Loucy (cell line): ENCODE measurements at regions not wholly inside any gene's neighbourhood (a gene's known extent, or its start where the extent isn't known, plus 50 kb on each side); places are given as distances from the start of the nearest gene placed in this dataset.

Experiments
- H2AFZ ChIP-seq: fragments of 200-600 bp; sonication (generic); 2 replicates; pipeline ENCODE4 v1.6.0; 2016; ENCODE audit warnings: antibody characterized with exemption, mild to moderate bottlenecking, low read length, moderate library complexity
- H3F3A ChIP-seq: fragments of 200-600 bp; 2 replicates; pipeline ENCODE4 v1.6.0; 2016; ENCODE audit warnings: antibody characterized with exemption, low read depth, mild to moderate bottlenecking
- H3K27me3 ChIP-seq: fragments of 200-600 bp; sonication (generic); 2 replicates; pipeline ENCODE4 v1.6.1; 2014; ENCODE audit warnings: low read length, mild to moderate bottlenecking; ENCODE audit not compliant: insufficient read depth, poor library complexity, severe bottlenecking
- H3K36me3 ChIP-seq: fragments of 200-600 bp; sonication (generic); 2 replicates; pipeline ENCODE4 v1.6.1; 2016; ENCODE audit warnings: low read length; ENCODE audit not compliant: insufficient read depth
- H3K4me1 ChIP-seq: fragments of 200-600 bp; sonication (generic); 2 replicates; pipeline ENCODE4 v1.5.1; 2014; ENCODE audit warnings: low read length, mild to moderate bottlenecking; ENCODE audit not compliant: insufficient read depth, poor library complexity, severe bottlenecking
- H3K4me2 ChIP-seq: fragments of 200-600 bp; sonication (generic); 2 replicates; pipeline ENCODE4 v1.6.0; 2014; ENCODE audit warnings: antibody characterized with exemption, low read length, low read depth, mild to moderate bottlenecking; ENCODE audit not compliant: poor library complexity, severe bottlenecking
- H3K4me3 ChIP-seq: fragments of 200-600 bp; sonication (generic); 2 replicates; pipeline ENCODE4 v1.5.1; 2014; ENCODE audit warnings: low read length, mild to moderate bottlenecking, mixed read lengths; ENCODE audit not compliant: poor library complexity, severe bottlenecking
- H3K79me2 ChIP-seq: fragments of 200-600 bp; sonication (generic); 2 replicates; pipeline ENCODE4 v1.6.1; 2014; ENCODE audit warnings: low read length; ENCODE audit not compliant: insufficient read depth
- H3K9ac ChIP-seq: fragments of 200-600 bp; sonication (generic); 2 replicates; pipeline ENCODE4 v1.6.0; 2014; ENCODE audit warnings: mild to moderate bottlenecking, low read depth, low read length, moderate library complexity; ENCODE audit not compliant: poor library complexity, severe bottlenecking
- H3K9me2 ChIP-seq: fragments of 200-600 bp; sonication (generic); replicated peaks from 2 replicates; pipeline ENCODE4 v1.6.1; 2016; ENCODE audit warnings: low read depth, low read length, mixed read lengths
- H3K9me3 ChIP-seq: fragments of 200-600 bp; sonication (generic); 2 replicates; pipeline ENCODE4 v1.6.1; 2014; ENCODE audit warnings: mild to moderate bottlenecking, antibody characterized with exemption, low read length, low read depth; ENCODE audit not compliant: insufficient read depth
- H4K20me1 ChIP-seq: fragments of 200-600 bp; sonication (generic); 2 replicates; pipeline ENCODE4 v1.6.0; 2014; ENCODE audit warnings: antibody characterized with exemption, low read length, mild to moderate bottlenecking; ENCODE audit not compliant: insufficient read depth, poor library complexity, severe bottlenecking
- EZH2phosphoT487 ChIP-seq: fragments of 200-600 bp; IDR thresholded peaks from 2 replicates; pipeline ENCODE4 v1.6.1; 2018; ENCODE audit warnings: antibody characterized with exemption, mild to moderate bottlenecking, moderate library complexity, borderline replicate concordance
- TF ChIP-seq, protein P1 (sequence below): fragments of 200-600 bp; sonication (generic); conservative IDR thresholded peaks from 2 replicates; pipeline ENCODE4 v1.5.1; 2014; ENCODE audit warnings: mild to moderate bottlenecking, antibody characterized with exemption, low read length

DNA sequence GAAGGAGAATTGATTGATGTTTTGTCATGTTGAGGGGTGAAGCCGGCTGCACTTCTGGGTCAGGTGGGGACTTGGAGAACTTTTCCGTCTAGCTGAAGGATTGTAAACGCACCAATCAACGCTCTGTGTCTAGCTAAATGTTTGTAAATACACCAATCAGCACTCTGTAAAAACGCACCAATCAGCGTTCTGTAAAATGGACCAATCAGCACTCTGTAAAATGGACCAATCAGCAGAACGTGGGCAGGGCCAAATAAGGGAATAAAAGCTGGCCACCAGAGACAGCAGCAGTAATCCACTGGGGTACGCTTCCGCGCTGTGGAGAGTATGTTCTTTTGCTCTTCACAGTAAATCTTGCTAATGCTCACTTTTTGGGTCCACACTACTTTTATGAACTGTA lies 384.1 kb downstream of the FOXG1 start:
- Histone ChIP-seq H3K4me2 (no peak overlapping the region), H3K9ac (no peak overlapping the region), H4K20me1 (no peaks in the 10 kb centered on the region), H2AFZ (no peak overlapping the region), H3K9me2 (no peaks in the 10 kb centered on the region), H3K4me3 (no peak overlapping the region), H3K27me3 (no peaks in the 10 kb centered on the region), H3K36me3 (no peaks in the 10 kb centered on the region), H3K4me1 (no peaks in the 10 kb centered on the region), H3K9me3 (no peaks in the 10 kb centered on the region), H3F3A (no peaks in the 10 kb centered on the region), H3K79me2 (no peaks in the 10 kb centered on the region)
- TF ChIP-seq, protein P1, sequence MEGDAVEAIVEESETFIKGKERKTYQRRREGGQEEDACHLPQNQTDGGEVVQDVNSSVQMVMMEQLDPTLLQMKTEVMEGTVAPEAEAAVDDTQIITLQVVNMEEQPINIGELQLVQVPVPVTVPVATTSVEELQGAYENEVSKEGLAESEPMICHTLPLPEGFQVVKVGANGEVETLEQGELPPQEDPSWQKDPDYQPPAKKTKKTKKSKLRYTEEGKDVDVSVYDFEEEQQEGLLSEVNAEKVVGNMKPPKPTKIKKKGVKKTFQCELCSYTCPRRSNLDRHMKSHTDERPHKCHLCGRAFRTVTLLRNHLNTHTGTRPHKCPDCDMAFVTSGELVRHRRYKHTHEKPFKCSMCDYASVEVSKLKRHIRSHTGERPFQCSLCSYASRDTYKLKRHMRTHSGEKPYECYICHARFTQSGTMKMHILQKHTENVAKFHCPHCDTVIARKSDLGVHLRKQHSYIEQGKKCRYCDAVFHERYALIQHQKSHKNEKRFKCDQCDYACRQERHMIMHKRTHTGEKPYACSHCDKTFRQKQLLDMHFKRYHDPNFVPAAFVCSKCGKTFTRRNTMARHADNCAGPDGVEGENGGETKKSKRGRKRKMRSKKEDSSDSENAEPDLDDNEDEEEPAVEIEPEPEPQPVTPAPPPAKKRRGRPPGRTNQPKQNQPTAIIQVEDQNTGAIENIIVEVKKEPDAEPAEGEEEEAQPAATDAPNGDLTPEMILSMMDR = no peak
- TF ChIP-seq EZH2phosphoT487 = no peak

DNA sequence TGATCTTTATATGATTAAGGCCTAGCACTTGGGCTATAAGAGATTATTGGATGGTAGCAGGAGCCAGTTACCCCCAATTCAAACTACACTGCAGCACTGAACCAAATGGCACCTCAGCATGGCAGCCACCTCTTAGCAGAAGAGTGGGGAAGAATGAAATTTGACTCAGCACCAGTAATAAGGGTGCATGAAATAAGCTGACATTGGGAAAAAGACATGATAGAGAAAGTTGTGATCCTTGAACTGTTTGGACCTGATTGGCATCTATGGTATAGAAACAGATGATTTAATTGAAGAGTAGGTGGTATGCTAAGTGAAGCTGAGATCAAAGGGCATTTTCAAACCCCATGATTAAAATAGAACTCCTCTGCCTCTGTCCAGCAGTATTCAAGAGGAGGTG lies 389.5 kb downstream of the FOXG1 start:
- H3K4me1 ChIP-seq = no peaks in the 10 kb centered on the region
- no peak overlapping the region for H3K9ac ChIP-seq
- H3K27me3 ChIP-seq = no peaks in the 10 kb centered on the region
- H3F3A ChIP-seq = no peaks in the 10 kb centered on the region
- no peak overlapping the region for H3K4me2 ChIP-seq
- no peaks in the 10 kb centered on the region for H3K9me3 ChIP-seq
- no peak for TF ChIP-seq EZH2phosphoT487
- TF ChIP-seq, protein P1 = no peak
- H3K9me2 ChIP-seq = no peaks in the 10 kb centered on the region
- no peaks in the 10 kb centered on the region for H3K36me3 ChIP-seq
- no peak overlapping the region for H3K4me3 ChIP-seq
- H3K79me2 ChIP-seq = no peaks in the 10 kb centered on the region
- H2AFZ ChIP-seq = no peak overlapping the region
- no peaks in the 10 kb centered on the region for H4K20me1 ChIP-seq

DNA sequence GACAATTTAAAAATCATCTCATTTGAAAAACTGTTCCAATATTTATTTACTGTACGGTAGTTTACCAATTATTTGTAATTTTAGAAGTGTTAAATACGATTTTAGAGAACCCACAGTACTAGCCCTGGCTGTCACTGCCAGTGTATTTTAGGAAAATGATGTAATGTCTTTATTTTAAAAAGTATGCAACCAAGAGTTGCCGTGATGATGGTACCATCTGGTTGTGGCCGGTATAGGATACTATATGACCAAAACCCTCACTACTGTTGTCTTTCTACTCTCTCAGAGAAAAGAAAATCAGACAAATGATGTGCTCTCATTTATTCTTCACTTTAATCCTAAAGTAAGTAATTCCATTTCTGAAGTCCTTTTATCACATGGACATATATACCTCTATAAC lies 395.0 kb downstream of the FOXG1 start:
- H3K27me3 ChIP-seq = no peaks in the 10 kb centered on the region
- no peaks in the 10 kb centered on the region for H3K9me3 ChIP-seq
- H4K20me1 ChIP-seq = no peaks in the 10 kb centered on the region
- H3K79me2 ChIP-seq = no peaks in the 10 kb centered on the region
- TF ChIP-seq, protein P1 = no peak
- no peak for TF ChIP-seq EZH2phosphoT487
- no peaks in the 10 kb centered on the region for H3K4me1 ChIP-seq
- H2AFZ ChIP-seq = no peak overlapping the region
- H3K4me3 ChIP-seq = no peak overlapping the region
- no peaks in the 10 kb centered on the region for H3K9me2 ChIP-seq
- no peaks in the 10 kb centered on the region for H3F3A ChIP-seq
- H3K4me2 ChIP-seq = no peak overlapping the region
- H3K9ac ChIP-seq = no peak overlapping the region
- no peaks in the 10 kb centered on the region for H3K36me3 ChIP-seq
